ENCODE measurements at regions not wholly inside any gene's neighbourhood (a gene's known extent, or its start where the extent isn't known, plus 50 kb on each side); places are given as distances from the start of the nearest gene placed in this dataset.

DNA sequence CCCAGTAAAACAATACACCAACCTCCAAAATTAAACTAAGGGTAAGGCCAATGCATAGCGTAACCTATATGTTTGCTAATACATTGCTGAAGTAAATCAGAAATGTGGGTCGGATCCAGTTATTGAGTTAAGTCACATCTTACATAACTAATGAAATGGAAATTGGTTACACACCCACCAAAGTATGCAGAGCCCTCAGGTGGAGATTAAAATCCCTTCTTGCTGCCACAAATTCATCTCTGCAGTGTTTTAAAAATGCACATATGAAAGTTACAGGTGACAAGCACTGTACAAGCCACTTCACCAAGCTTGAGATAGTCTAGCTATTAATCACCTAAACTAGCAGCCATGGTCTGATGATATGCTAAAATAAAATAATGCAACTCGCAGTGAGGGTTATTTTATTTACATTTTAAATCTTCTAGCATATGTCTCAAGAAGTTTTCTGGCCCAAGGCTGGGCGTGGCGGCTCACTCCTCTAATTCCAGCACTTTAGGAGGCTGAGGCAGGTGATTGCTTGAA is 130.6 kb downstream of the AQP9 start:
- intact Hi-C loops (cut with micrococcal nuclease): no loop called here
- Histone ChIP-seq H3K4me1 (ENCODE audit: control insufficient read depth in 1 of 2, insufficient read depth in 2 of 2, low read length in 2 of 2) (no peaks in the 10 kb centered on the region), H2AFZ (ENCODE audit: low read depth, low read length, poor library complexity, severe bottlenecking) (no peak overlapping the region), H3K9me2 (ENCODE audit: insufficient read depth) (no peaks in the 10 kb centered on the region), H3K4me3 (replicated peaks in 1 of 2; ENCODE audit: low read depth in 1 of 2, low read length in 2 of 2) (no peak overlapping the region), H3K79me2 (ENCODE audit: insufficient read depth, low read length) (no peaks in the 10 kb centered on the region), H3K9ac (ENCODE audit: low read length) (no peak overlapping the region), H4K20me1 (ENCODE audit: insufficient read depth) (no peaks in the 10 kb centered on the region), H3K27me3 (ENCODE audit: insufficient read depth, low read length) (no peaks in the 10 kb centered on the region), H3K9me3 (ENCODE audit: control insufficient read depth in 1 of 2, insufficient read depth in 1 of 2, low read depth in 1 of 2, low read length in 2 of 2) (peaks cover 6 to 7% of the 10 kb centered on the region in 2 experiments; a peak in 2 of 4 replicates), H3K4me2 (ENCODE audit: low read length) (no peak overlapping the region), H3K27ac (ENCODE audit: low read depth, low read length) (no peak overlapping the region), H3K36me3 (ENCODE audit: control insufficient read depth in 1 of 2, insufficient read depth in 2 of 2, low read length in 2 of 2) (no peaks in the 10 kb centered on the region)
- ChIA-PET POLR2A (interaction anchor here (1.5 kb wide), 1 partner anchor 502 kb away, joined by 3 read pairs; the partner anchor contains the start of gene MINDY2), RAD21 (ENCODE audit: low non-redundant PET in 1 of 2, low total read pairs in 2 of 2, uncharacterized antibody in 2 of 2, unreplicated experiment in 2 of 2) (interaction anchor here in 1 of 2 experiments (1.2 kb wide), 1 partner anchor 491 kb away, joined by 3 read pairs; no protein-coding TSS in a partner anchor), CTCF (no interaction called here)
- no peak for ATAC-seq
- no TSS peak for BruUV-seq (replicated peaks)
- TF ChIP-seq POLR2A (IDR thresholded peaks at IDR 0.05; ENCODE audit: borderline replicate concordance, extremely low read depth, insufficient read depth, insufficient read length): no peak
- TF ChIP-seq SRF (IDR thresholded peaks at IDR 0.05; ENCODE audit: low read depth): no peak
- TF ChIP-seq, protein P1, sequence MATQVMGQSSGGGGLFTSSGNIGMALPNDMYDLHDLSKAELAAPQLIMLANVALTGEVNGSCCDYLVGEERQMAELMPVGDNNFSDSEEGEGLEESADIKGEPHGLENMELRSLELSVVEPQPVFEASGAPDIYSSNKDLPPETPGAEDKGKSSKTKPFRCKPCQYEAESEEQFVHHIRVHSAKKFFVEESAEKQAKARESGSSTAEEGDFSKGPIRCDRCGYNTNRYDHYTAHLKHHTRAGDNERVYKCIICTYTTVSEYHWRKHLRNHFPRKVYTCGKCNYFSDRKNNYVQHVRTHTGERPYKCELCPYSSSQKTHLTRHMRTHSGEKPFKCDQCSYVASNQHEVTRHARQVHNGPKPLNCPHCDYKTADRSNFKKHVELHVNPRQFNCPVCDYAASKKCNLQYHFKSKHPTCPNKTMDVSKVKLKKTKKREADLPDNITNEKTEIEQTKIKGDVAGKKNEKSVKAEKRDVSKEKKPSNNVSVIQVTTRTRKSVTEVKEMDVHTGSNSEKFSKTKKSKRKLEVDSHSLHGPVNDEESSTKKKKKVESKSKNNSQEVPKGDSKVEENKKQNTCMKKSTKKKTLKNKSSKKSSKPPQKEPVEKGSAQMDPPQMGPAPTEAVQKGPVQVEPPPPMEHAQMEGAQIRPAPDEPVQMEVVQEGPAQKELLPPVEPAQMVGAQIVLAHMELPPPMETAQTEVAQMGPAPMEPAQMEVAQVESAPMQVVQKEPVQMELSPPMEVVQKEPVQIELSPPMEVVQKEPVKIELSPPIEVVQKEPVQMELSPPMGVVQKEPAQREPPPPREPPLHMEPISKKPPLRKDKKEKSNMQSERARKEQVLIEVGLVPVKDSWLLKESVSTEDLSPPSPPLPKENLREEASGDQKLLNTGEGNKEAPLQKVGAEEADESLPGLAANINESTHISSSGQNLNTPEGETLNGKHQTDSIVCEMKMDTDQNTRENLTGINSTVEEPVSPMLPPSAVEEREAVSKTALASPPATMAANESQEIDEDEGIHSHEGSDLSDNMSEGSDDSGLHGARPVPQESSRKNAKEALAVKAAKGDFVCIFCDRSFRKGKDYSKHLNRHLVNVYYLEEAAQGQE (IDR thresholded peaks at IDR 0.05; ENCODE audit: low read depth): no peak
- no peak for TF ChIP-seq FOSL1 (IDR thresholded peaks at IDR 0.05; ENCODE audit: low read depth)
- no peak for TF ChIP-seq EZH2phosphoT487 (IDR thresholded peaks at IDR 0.05; ENCODE audit: borderline replicate concordance)
- no peak for TF ChIP-seq SIN3A (IDR thresholded peaks at IDR 0.05; ENCODE audit: low read depth)
- no peak for TF ChIP-seq ZBTB33 (IDR thresholded peaks at IDR 0.05; ENCODE audit: extremely low read depth, insufficient replicate concordance, low read length)
- no peak for TF ChIP-seq ZFX (IDR thresholded peaks at IDR 0.05)
- TF ChIP-seq EZH2 (IDR thresholded peaks at IDR 0.05): no peak
- no peak for TF ChIP-seq CBX3 (IDR thresholded peaks at IDR 0.05; ENCODE audit: low read depth)
- no peak for TF ChIP-seq SP1 (IDR thresholded peaks at IDR 0.05; ENCODE audit: low read depth)
- no peak for TF ChIP-seq ZNF274 (IDR thresholded peaks at IDR 0.05; ENCODE audit: low read depth, low read length)
- TF ChIP-seq EGR1 (IDR thresholded peaks at IDR 0.05; ENCODE audit: low read depth): no peak
- TF ChIP-seq, protein P2, sequence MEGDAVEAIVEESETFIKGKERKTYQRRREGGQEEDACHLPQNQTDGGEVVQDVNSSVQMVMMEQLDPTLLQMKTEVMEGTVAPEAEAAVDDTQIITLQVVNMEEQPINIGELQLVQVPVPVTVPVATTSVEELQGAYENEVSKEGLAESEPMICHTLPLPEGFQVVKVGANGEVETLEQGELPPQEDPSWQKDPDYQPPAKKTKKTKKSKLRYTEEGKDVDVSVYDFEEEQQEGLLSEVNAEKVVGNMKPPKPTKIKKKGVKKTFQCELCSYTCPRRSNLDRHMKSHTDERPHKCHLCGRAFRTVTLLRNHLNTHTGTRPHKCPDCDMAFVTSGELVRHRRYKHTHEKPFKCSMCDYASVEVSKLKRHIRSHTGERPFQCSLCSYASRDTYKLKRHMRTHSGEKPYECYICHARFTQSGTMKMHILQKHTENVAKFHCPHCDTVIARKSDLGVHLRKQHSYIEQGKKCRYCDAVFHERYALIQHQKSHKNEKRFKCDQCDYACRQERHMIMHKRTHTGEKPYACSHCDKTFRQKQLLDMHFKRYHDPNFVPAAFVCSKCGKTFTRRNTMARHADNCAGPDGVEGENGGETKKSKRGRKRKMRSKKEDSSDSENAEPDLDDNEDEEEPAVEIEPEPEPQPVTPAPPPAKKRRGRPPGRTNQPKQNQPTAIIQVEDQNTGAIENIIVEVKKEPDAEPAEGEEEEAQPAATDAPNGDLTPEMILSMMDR (IDR thresholded peaks at IDR 0.05 in 2 of 3, conservative IDR thresholded peaks at IDR 0.05 in 1 of 3; ENCODE audit: borderline replicate concordance in 1 of 3, insufficient read depth in 1 of 3, low read depth in 2 of 3, low read length in 2 of 3): no peak
- no peak for DNase-seq (ENCODE audit: low read depth, low spot score)

All from HCT116 (cell line).